Neural crest cell (in vitro differentiated cells): ENCODE measurements at regions not wholly inside any gene's neighbourhood (a gene's known extent, or its start where the extent isn't known, plus 50 kb on each side); places are given as distances from the start of the nearest gene placed in this dataset.
A peak's percentile ranks its signal among the peaks of the same experiment; 100 is the strongest.

Source experiments
- DNase-seq: peaks from one replicate; pipeline ENCODE4 v3.0.0; 2021; ENCODE audit warnings: low read depth, mixed read lengths, low spot score
- H3K27ac Mint-ChIP-seq: one replicate; pipeline ENCODE4 v1.8.0; 2021; ENCODE audit warnings: mild to moderate bottlenecking, mixed read lengths; ENCODE audit not compliant: unreplicated experiment
- H3K27me3 Mint-ChIP-seq: 2 replicates; pipeline ENCODE4 v1.8.0; 2021; ENCODE audit warnings: low read depth, mild to moderate bottlenecking, mixed read lengths
- H3K36me3 Mint-ChIP-seq: 2 replicates; pipeline ENCODE4 v1.8.0; 2021; ENCODE audit warnings: low read depth, mild to moderate bottlenecking, mixed read lengths
- H3K4me1 Mint-ChIP-seq: 2 replicates; pipeline ENCODE4 v1.8.0; 2021; ENCODE audit warnings: mixed read lengths
- H3K4me3 Mint-ChIP-seq: one replicate; pipeline ENCODE4 v1.8.0; 2021; ENCODE audit warnings: mild to moderate bottlenecking, mixed read lengths
- H3K9me3 Mint-ChIP-seq: 2 replicates; pipeline ENCODE4 v1.8.0; 2021; ENCODE audit warnings: mixed read lengths
- TF ChIP-seq, protein P1 (sequence below): fragments of 200-600 bp; sonication (generic); conservative IDR thresholded peaks from 2 replicates; pipeline ENCODE4 v1.5.0; 2021; ENCODE audit warnings: antibody characterized with exemption, mild to moderate bottlenecking

DNA sequence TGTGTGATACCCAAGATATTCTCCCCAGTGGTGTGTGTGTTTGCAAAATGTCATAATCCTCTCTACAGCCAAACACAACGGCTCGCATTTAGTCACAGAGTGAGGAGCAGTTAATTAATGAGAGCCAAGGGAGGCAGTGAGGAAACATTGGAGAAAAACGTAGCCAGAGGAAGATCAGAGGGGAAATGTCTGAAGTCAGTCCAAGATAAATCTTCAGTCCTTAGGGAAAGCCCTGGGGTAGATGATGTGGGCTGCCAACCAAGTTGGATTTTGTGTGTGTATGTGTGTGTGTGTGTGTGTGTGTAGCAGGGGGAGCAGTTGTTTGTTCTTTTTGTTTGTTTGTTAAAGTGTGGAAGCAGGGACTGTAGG lies 201.0 kb upstream of the PTBP2 start:
- DNase-seq, result no peak
- TF ChIP-seq, protein P1, sequence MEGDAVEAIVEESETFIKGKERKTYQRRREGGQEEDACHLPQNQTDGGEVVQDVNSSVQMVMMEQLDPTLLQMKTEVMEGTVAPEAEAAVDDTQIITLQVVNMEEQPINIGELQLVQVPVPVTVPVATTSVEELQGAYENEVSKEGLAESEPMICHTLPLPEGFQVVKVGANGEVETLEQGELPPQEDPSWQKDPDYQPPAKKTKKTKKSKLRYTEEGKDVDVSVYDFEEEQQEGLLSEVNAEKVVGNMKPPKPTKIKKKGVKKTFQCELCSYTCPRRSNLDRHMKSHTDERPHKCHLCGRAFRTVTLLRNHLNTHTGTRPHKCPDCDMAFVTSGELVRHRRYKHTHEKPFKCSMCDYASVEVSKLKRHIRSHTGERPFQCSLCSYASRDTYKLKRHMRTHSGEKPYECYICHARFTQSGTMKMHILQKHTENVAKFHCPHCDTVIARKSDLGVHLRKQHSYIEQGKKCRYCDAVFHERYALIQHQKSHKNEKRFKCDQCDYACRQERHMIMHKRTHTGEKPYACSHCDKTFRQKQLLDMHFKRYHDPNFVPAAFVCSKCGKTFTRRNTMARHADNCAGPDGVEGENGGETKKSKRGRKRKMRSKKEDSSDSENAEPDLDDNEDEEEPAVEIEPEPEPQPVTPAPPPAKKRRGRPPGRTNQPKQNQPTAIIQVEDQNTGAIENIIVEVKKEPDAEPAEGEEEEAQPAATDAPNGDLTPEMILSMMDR, result no peak
- Mint-ChIP-seq H3K4me3 (no peak overlapping the region), H3K27ac (peak overlapping the region; percentile 57), H3K9me3 (no peaks in the 10 kb centered on the region), H3K4me1 (peaks cover 20% of the 10 kb centered on the region), H3K27me3 (no peaks in the 10 kb centered on the region), H3K36me3 (no peaks in the 10 kb centered on the region)

DNA sequence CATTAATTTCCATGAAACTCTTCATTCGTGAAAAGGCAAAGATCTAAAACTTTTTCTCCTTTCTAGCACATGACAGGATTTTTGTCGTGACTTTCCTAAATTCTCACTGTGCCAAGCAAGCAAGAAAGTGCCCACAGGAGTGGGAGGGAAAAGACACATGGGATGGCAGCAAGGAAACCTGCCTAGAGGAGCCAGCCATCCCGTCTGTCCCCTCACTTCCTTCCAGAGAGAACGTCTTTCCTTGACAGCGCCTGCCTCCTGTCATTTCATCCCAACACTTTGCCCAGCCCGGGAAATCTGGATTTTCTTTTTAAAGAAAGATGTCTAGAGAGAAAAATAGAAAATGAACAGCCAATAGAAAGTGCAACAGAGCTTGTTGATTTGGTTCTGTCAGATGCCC lies 200.6 kb upstream of the PTBP2 start:
- H3K27me3 Mint-ChIP-seq, result no peaks in the 10 kb centered on the region

DNA sequence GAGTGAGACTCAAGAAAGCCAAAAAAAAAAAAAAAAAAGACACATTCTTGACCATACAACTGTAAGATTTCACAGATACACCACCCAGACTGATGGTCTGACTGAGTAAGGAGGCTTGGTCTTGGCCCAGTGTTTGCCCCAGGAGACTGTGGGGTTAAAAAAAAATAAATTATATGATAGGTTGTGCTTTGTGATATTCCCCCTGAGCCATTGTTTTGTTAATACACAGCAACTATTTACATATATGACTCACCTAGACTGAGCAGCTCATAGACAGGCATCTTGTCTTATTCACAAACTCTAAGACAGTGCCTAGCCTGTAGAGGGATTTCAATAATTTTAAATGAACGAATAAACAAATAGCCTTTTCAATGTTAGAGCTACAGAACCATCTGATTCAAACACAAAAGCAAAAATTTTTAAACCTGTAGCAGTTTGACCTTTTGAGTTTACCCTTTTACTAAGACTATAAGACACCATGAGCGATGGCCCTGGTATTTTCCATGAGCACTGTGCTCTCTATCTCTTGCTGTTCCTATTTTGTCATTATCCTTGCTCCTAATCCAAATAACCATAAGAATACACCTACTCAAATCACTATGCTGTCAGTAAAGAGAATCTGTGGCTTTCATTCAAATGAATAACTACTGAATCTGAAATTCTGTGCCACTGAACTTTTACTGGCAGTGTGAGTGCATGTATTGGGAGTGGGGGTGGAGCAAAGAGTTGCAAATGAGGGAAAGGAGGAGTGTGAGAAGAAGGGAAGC lies 199.4 kb upstream of the PTBP2 start:
- no peak overlapping the region for H3K4me3 Mint-ChIP-seq
- TF ChIP-seq, protein P1, result no peak
- no peaks in the 10 kb centered on the region for H3K27me3 Mint-ChIP-seq
- H3K9me3 Mint-ChIP-seq, result peaks cover 2% of the 10 kb centered on the region
- H3K36me3 Mint-ChIP-seq, result peaks cover 3% of the 10 kb centered on the region
- no peak for DNase-seq
- no peak overlapping the region for H3K27ac Mint-ChIP-seq
- peaks cover 20% of the 10 kb centered on the region for H3K4me1 Mint-ChIP-seq

More for the DNA sequence above, 200.6 kb upstream of the PTBP2 start:
- H3K4me1 Mint-ChIP-seq, result peaks cover 20% of the 10 kb centered on the region
- no peak overlapping the region for H3K4me3 Mint-ChIP-seq
- no peaks in the 10 kb centered on the region for H3K36me3 Mint-ChIP-seq
- no peak for DNase-seq
- no peaks in the 10 kb centered on the region for H3K9me3 Mint-ChIP-seq
- H3K27ac Mint-ChIP-seq, result no peak overlapping the region
- TF ChIP-seq, protein P1, result no peak

GRCh38 chr1:96522927-96523326 lies 198.7 kb upstream of the PTBP2 start:
- TF ChIP-seq, protein P1, result no peak
- no peak for DNase-seq
- Mint-ChIP-seq H3K27me3 (no peaks in the 10 kb centered on the region), H3K4me3 (no peak overlapping the region), H3K4me1 (peaks cover 20% of the 10 kb centered on the region), H3K27ac (no peak overlapping the region), H3K9me3 (peaks cover 6% of the 10 kb centered on the region), H3K36me3 (peaks cover 3% of the 10 kb centered on the region)

DNA sequence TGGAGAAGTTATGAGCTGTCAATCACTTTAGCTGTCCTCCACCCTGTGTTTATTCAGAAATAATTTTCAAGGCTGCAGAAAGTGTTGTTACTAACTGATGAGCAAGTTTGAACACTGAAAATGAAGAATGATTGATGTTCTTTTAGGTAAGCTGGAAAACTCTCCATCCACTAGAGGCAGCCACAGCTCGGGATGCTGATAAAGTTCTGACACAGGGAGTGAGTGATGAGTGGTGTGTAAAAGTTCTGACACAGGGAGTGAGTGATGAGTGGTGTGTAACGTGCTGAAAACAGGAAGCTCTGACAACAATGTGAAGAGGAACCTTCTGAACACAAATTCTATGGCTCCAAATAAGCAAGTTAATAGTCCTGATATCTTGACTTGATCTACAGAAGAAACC lies 197.5 kb upstream of the PTBP2 start:
- Mint-ChIP-seq H3K36me3 (peaks cover 9% of the 10 kb centered on the region), H3K27me3 (no peaks in the 10 kb centered on the region), H3K4me1 (peaks cover 20% of the 10 kb centered on the region), H3K27ac (no peak overlapping the region), H3K4me3 (no peak overlapping the region), H3K9me3 (peaks cover 14% of the 10 kb centered on the region)
- no peak for DNase-seq
- TF ChIP-seq, protein P1, result no peak
